ENCODE measurements at regions not wholly inside any gene's neighbourhood (a gene's known extent, or its start where the extent isn't known, plus 50 kb on each side); places are given as distances from the start of the nearest gene placed in this dataset.
"Not testable (repeated sequence)": the region's sequence is repeated elsewhere in the genome, so short reads cannot be mapped to it uniquely, and the experiment has no call there.

DNA sequence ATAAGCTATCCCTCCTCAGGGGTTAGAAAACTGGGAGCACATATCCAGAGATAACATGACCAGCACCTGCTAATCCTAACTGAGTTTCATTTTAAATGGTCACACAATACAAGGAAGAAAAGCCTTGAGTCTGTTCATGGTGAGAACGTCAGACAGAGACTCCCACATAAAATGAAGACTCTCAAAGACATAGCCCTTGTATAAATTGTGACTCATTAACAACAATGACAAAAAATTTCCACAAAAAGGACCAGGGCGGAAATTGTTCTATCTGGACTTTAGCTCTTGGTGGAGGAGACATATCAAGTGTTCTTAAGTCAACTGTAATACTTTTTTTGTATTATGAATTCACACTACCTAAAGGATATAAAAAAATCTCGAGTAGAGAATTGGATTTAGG, 313.7 kb upstream of the DCN start:
- no peak for DNase-seq

DNA sequence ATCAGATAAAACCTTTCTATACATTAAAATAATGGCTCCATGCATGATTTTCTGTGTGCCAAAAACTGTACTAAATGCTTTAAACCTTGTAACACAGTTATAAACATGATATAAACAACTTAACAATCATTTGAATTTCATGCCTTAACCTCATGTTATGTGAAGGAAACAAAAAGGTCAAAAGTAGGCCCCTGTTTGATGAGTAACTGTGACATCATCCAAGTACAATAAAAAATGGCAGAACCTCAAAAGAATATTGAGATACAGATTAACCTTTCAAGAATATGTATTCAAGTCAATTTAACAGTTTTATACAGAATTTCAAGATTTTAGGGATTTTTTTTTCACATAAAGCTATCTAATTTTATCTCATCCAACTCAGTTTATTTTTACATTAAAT, 310.7 kb upstream of the DCN start:
- DNase-seq = no peak

DNA sequence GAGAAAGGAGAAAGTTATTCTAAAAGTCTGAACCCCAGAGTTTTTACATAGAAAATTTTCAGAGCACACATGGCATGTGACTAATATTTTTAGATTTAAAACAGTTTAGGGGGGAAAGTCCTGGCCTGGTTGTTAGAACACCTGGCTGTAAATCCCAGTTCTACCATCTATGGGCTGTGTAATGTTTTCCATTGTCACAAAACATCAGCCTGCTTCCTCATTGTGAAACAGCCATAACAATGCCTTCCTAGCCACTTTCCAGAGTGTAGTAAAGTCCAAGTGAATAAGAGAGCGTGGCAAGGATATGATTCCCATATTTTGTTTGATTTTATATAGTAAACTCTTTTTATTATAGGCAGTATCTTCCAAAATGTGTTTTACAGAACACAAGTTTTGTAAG, 310.0 kb upstream of the DCN start:
- DNase-seq = no peak

DNA sequence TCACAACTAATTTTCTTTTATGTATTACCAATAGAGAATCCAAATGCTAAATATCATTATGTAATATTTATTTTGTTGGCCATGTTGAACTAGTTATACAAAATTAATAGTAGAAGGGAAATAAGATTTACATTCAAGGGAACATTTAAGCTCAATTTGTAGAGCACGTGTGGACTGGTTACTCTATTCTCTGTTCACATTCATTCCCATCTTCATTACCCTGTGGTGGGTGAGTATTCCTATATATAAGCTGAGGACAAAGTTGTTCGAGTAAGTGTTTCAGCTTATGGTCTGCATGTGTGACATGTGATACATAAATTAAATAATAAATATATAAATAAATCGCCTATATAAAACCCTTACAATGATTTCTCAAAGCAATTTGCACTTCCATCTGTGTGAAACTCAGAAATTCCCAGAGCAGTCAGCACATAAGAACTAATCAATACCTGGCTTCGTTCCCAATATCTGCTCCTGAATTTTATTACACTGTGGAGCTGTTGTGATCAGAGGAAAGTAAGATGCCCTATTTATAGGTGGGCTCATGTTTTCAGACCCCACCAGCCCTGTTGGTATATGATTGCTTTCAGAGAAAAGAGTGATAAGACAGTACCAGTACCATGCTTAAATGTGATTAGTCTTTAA, 308.2 kb upstream of the DCN start:
- no peak for DNase-seq

DNA sequence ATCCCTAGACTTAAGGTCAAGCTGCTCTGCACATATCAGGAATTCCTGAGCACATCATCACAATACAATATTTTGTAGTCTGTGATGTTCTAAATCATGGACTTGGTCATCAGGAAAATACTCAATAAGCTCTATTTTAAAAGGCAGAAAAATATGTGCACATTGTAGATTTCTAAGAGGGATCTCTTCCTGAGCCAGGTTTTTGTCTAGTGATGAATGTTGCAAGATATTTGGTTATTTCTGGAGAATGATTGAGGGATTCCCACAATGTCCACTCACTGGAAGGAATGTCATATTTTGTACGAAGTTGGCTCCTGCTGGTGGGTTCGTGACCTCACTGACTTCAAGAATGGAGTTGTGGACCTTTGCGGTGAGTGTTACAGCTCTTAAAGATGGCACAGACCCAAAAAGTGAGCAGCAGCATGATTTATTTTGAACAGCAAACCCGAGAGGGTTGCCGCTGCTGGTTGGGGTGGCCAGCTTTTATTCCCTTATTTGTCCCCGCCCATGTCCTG, 300.9 kb upstream of the DCN start:
- DNase-seq = no peak

DNA sequence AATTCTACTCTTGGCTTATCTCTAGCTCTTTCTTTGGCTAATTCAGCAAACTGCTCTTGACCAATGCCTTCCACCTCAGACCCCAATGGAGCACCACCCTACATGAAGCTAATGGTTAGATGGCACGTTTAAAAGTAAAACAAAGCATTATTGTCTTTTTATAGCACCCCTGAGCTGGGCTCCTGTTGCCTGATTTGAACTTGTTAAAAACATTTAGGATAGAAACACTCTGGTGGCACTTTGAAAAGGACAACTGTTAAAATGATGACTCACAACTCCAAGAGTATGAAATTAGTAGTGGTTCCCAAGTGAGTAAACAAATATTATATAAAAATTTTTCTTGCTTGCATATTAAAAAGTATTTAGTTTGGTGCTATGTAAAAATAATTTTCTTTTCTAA, 299.6 kb upstream of the DCN start:
- no peak for DNase-seq

DNA sequence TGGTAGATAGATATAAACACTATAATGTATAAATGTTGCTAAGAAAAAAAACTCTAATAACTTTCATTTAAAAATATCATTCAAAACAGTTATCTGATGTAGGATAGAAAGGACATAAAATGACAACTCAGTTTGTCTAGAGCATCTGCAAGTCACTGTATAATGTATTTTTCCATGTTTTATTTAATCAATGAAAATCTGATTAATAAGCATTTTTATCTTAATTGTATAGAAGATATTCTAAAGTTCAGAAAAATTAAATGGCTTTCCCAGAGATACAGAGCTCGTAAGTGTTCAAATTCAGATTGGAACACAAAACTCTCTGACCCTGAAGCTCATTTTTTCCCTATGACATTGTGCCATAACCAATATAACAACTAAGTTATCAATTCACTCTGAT, 295.9 kb upstream of the DCN start:
- no peak for DNase-seq

DNA sequence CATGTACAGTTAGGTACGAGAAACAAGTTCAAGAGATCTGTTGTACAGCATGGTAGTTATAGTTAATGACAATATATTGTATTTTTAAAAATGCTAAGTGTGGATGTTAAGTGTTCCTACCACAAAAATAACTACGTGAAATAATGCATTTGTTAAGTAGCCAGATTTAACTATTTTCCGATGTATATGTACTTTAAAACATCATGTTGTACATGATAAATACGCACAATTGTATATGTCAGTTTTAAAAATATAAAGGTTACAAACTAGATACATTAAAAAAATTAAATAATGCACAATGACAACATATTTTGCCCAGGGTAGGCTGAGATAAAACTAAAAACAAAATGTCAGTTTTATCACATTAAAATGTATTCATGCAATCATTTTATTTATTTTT, 285.1 kb upstream of the DCN start:
- no peak for DNase-seq

DNA sequence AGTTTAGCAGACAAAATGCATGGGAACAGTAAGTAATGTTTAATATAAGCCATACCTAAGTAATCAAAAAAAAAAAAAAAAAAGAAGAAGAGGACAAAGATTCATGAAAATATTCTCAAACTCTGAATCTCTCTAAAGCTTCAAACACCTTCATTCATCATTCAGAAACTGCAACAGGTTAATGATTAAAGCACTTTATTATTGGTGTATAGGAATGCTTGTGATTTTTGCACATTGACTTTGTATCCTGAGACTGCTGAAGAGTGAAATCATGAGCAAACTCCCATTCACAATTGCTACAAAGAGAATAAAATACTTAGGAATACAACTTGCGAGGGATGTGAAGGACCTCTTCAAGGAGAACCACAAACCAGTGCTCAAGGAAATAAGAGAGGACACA, 278.4 kb upstream of the DCN start:
- no peak for DNase-seq

DNA sequence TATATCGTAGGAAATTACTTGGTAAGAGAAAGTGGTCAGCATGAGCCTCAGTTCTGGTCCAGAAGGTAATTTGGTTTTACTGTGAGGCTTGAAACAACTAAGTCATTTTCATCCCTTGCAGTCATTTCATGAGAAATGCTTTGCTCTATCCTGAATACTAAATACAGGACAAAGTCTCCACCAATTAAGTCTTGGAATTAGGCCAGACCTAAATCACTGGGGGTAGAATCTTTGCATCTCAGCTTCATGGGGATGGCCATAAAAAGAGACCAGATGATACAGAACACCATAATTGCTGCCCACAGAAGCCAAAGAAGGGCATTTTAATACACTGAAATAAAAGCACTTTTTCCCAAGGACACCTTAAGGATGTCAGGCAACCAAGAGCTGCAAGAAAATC, 277.9 kb upstream of the DCN start:
- DNase-seq = peak; percentile 98

DNA sequence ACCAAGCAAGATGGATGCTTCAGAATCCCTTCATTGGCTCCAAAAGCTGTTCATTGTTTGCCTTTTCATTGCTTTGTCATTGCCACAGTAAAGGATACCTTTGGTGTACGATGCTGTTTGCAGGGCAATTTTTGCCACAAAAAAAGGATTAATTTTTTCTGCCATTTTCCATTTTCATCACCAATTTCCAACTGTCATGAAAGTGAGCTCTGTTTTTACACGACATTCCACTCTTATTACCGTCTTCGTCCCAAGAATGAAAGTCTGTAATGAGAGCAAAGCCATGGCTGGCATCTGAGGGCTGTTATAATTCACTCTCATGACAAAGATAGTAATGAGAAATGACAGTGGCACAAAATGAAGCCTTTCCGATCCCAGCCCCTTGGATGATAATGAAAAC, 272.7 kb upstream of the DCN start:
- DNase-seq = no peak

DNA sequence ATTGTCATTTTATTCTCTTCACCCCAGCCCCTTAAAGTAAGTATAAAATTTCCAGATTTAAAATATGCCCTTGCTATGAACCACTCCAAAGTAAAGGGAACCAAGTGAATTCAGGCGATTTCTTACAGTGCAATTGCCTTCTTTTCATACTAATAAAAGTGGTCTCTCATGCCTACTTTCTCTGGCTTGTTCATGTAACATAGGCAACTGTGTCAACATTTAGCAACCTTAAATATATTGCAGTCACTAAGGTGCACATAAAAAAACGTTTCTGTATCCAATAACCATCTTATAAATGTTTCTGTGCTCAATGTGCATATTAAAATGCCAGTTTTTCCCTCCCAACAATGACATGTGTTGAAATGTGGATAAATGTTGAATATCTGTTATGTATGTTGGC, 271.6 kb upstream of the DCN start:
- DNase-seq = no peak

DNA sequence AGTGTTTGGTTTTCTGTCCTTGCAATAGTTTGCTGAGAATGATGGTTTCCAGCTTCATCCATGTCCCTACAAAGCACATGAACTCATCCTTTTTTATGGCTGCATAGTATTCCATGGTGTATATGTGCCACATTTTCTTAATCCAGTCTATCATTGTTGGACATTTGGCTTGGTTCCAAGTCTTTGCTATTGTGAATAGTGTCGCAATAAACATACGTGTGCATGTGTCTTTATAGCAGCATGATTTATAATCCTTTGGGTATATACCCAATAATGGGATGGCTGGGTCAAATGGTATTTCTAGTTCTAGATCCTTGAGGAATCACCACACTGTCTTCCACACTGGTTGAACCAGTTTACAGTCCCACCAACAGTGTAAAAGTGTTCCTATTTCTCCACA, 269.8 kb upstream of the DCN start:
- not testable (repeated sequence) for DNase-seq

DNA sequence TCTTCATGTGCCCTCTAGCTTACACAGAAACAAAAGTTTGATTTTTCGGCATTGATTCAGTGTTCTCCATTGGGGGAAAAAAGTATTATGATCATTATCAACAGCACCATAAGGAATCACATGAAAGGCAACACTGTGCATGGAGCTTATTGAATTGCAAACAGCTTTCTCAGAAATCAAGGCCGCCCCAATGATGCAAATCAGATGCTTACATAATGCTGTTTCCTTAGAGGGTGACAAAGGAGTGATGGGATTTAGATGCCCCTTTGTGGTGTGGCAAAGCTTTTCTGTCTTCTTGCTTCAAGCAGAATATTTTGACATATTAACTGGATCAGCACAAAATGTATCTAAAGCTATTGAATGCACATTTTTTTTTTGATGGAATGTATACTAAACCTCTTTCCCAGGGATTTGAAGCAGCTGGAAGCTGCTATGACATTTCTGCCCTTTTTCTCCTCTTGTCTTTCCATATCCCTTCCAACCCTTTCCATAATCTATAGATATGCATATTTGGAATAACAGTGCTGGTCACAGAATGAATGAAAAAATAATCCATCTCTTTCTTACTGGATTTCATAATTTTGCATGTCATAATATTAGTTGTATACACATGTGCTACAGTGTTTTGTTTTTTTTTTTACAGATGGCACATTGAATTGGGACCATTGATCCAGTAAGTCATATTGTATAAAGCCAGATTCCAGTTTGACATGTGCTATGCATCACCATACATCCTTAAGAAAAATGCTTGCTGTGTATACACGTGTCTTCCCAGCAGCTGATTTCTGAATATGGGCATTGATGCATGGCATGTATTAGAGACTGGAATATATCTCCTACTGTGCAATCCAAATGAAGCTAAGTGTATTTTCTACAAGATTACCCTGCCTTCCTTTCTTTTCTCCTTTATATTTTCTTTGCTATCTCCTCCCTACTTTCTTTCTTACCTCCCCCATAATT, 259.7 kb upstream of the DCN start:
- DNase-seq = no peak

DNA sequence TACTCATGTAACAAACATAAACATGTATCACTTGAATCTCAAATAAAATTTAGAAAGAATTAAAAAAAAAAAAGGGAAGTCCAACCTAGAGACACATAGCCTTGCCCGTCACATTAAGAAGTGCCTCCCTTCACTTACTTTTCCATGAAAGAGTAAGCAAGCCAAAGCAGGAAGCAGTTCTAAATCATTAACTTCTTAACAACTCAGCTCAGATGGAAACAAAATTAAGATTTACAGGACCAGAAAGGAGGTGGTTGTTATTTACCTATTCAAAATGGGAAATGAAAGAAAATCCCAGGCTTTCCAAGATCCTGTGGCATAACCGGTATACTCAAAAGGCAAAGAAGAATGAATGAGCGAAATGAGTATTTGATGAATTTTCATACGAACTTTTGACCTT, 258.6 kb upstream of the DCN start:
- no peak for DNase-seq

DNA sequence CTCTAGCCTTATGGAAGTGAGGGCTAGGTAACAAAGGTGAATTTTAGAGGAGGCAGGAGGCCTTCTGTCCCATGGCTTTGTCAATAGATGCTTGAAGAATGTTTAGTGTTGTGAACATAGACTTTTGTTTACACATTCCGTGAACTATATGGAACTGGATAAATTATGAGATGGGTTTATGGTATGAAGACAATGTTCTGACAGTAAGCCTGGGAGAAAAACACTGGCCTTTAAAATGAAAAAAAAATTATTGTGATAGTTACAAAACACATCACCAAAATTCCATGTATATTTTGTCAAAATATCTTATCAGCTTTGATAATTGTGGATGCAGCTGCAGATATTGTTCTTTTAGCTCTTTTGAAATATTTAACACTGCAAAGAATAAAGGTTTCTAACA, 251.5 kb upstream of the DCN start:
- no peak for DNase-seq

DNA sequence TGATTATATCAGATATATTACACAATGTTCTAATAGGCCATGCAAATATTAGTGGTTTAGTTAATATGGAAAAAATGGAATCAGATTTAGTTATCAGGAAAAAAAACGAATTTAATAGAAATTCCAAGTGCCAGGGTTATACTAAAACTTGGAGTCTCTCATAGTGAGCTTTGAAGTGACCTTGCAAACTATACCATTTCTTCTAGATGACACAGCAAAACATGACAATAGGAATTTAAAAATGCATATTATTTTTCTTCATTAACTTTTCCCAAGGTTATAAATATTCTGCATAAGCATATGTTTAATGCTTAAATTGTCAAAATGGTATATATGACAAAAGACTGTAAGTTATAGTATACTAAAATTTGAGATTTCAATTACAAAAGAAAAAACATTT, 250.1 kb upstream of the DCN start:
- DNase-seq = no peak

DNA sequence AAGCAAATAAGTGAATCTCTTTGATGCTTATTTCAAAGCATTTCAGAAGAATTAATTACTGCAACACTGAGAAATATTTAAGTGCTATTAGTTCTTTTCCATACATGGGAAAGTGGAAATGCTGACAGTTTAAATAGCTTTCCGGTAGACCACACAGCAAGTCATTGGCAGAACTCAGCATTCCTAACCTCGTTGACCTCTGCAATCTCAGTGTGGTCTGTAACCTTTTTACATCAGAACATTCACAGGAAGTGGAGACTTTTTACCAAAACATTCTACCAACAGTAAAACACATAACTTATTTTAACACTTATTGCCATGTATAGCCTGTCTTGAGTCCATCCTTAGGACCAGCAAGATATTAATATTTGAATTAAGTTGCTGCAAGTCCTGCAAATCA, 249.5 kb upstream of the DCN start:
- DNase-seq = no peak

DNA sequence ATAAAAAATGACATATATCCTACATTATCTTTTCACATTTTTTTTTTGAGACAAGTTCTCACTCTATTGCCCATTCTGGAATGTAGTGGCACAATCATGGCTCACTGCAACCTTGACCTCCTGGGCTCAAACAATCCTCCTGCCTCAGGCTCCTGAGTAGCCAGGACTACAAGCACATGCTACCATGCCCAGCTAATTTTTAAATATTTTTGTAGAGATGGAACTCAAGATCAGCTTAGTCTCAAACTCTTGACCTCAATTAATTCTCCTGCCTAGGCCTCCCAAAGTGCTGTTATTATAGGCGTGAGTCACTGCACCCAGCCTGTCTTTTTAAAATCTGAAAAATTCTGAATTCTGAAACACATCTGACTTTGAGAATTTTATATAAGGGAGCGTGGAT, 241.9 kb upstream of the DCN start:
- no peak for DNase-seq

DNA sequence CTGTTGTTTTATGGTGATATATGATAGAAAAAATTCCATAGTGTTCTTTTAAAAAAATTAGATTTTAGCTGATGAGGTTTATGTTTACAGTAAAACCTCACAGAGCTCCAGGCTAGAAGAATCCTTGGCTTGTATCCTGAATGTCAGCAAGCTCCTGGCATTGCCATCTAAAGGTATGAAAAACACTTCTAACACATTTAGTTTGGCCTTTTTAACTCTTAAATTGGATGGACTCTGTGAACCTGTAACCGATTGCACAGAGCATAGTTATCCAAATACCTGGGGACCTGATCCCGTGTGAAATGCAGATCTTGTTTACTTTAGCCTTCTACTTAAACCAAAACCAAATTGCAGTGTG, 241.1 kb upstream of the DCN start:
- no peak for DNase-seq

DNA sequence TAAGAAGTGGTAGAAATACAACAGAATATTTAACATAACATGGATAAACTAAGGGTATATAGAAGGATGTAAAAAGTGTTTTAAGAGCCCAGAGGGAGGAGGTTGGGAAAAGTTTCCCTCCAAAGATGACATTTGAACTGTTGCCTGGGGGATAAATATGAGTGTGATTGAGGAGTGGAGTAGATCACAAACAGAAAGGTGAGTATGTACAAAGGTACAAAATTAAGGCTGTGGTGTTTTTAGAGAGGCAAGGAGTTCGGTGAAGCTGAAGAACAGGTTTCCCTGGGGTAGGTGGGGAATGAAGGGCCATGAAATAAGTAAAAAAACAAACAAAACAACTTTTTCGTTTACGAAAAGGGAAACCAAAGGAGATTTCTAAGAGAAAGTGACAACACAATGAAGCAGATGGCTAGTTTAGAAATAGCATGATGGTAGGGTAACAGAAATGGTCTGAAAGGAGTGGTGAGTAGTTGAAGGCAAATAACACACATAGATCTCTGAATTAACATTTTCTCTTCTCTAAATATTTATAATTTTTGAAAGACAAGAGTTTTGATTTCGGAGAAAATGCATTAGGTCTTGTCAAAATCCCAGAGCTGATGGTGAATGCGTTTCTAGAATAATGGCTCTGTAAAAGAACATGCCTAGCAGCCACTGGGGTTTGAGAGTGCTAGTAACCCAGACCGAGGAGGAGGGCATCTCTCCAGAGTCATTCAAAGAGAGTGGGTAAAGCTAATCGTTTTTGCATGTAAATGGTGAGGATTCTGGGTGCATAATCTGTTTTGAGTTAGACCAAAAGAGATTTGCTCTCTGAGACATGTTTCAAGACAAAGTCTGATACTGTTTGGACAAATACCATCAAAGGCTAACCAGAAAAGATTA, 240.4 kb upstream of the DCN start:
- peak; percentile 15 for DNase-seq

DNA sequence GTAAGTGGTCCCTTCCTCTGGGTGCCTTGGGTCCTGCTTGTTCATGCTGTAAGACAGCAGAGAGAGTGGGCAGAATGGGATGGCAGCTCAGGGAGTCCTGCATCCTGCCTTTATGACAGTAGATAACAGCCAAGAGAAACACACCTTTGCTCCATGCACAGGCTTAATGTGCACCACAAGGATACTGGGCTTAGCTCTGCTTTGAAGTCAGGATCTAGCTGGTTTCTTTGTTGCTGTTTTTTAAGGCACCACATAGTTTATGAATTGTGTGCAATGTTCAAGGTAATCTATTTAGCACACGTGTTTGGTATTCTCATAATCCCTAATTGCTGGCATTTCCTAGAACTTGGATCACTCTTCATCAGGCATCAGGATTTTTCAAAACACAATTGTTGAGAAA, 239.5 kb upstream of the DCN start:
- DNase-seq = peak; percentile 54

DNA sequence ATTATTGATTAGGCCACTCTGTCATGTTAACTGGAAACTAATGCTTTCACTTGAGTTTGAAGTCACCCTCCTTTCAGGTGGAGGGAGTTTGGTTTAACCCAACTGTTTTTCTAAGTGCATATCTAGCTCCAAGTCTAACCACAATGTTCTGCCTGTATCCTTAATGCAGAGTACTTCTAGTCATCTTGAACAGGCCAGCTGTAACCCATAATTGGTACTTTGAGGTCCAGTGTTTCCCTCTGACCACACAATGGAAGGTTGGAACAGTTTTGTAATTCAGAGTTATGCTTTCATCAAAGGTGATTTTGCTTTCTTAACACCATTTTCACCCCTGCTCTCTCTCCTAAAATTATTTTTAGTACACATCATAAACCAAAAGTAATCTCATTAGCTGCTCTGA, 237.2 kb upstream of the DCN start:
- DNase-seq = no peak
